ENCODE measurements at regions not wholly inside any gene's neighbourhood (a gene's known extent, or its start where the extent isn't known, plus 50 kb on each side); places are given as distances from the start of the nearest gene placed in this dataset.
"Not testable (repeated sequence)": the region's sequence is repeated elsewhere in the genome, so short reads cannot be mapped to it uniquely, and the experiment has no call there.

DNA sequence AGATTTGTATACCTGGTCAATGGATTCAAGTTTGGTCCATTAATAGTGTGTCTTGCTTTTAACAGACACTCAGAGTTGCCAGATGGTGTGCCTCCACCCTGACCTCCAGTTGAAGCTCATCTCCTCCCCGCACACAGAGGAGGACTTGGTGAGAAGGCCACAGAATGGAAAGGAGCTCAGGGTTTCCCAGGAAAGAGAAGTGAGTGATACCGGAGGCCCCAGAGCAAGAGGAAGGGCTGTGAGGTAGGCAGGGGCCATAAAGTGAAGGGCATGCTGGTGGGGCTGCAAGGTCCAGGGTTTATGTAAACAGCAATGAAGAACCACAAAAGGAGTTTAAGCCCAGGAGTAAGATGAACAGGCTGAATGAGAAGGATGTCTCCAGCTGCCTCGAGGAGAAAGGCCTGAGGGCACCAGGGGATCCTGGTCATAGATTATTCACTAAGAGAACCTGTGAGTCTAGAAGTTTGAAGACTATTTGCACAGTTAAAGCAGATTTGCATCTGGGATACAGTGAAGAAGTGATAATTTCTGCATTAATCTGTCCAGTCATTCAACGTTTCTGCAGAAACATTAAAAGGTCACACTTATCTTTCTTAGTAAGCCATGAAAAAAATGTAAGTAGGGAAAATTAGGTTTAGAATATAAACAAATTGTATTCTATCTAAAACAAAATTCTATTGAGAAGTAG is 67.5 kb upstream of the VPREB1 start:
- no peak for DNase-seq
- H3K4me3 ChIP-seq, result no peak overlapping the region
- intact Hi-C loops (cut with DNase I), result no loop called here
- peaks cover 0 to 24% (median 0%) of the 10 kb centered on the region in 3 donors for H3K27me3 ChIP-seq
- H3K9me3 ChIP-seq, result no peaks in the 10 kb centered on the region
- no peak for TF ChIP-seq EP300 (IDR thresholded peaks at IDR 0.05)
- TF ChIP-seq POLR2AphosphoS5 (IDR thresholded peaks at IDR 0.05), result no peak
- TF ChIP-seq, protein P1, sequence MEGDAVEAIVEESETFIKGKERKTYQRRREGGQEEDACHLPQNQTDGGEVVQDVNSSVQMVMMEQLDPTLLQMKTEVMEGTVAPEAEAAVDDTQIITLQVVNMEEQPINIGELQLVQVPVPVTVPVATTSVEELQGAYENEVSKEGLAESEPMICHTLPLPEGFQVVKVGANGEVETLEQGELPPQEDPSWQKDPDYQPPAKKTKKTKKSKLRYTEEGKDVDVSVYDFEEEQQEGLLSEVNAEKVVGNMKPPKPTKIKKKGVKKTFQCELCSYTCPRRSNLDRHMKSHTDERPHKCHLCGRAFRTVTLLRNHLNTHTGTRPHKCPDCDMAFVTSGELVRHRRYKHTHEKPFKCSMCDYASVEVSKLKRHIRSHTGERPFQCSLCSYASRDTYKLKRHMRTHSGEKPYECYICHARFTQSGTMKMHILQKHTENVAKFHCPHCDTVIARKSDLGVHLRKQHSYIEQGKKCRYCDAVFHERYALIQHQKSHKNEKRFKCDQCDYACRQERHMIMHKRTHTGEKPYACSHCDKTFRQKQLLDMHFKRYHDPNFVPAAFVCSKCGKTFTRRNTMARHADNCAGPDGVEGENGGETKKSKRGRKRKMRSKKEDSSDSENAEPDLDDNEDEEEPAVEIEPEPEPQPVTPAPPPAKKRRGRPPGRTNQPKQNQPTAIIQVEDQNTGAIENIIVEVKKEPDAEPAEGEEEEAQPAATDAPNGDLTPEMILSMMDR (IDR thresholded peaks at IDR 0.05), result no peak
- TF ChIP-seq POLR2A (IDR thresholded peaks at IDR 0.05), result no peak
- no peaks in the 10 kb centered on the region for H3K36me3 ChIP-seq
- H3K27ac ChIP-seq, result no peak overlapping the region
- WGBS, 2 donors, result 41 to 76% methylated on average over 4 of the region's 4 CpGs
- no peaks in the 10 kb centered on the region for H3K4me1 ChIP-seq

DNA sequence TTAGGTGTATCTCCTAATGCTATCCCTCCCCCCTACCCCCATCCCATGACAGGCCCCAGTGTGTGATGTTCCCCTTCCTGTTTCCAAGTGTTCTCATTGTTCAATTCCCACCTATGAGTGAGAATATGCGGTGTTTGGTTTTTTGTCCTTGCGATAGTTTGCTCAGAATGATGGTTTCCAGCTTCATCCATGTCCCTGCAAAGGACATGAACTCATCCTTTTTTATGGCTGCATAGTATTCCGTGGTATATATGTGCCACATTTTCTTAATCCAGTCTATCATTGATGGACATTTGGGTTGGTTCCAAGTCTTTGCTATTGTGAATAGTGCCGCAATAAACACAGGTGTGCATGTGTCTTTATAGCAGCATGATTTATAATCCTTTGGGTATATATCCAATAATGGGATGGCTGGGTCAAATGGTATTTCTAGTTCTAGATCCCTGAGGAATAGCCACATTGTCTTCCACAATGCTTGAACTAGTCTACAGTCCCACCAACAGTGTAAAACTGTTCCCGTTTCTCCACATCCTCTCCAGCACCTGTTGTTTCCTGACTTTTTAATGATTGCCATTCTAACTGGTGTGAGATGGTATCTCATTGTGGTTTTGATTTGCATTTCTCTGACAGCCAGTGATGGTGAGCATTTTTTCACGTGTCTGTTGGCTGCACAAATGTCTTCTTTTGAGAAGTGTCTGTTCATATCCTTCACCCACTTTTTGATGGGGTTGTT is 71.5 kb upstream of the VPREB1 start:
- H3K4me3 ChIP-seq, DNase-seq: not testable (repeated sequence)

GRCh38 chr22:22171357-22172218 is 73.0 kb upstream of the VPREB1 start:
- H3K27ac ChIP-seq, result no peak overlapping the region
- WGBS, 2 donors, result 54 to 63% methylated on average over 6 of the region's 6 CpGs
- no peak overlapping the region for H3K4me3 ChIP-seq
- TF ChIP-seq POLR2AphosphoS5 (IDR thresholded peaks at IDR 0.05) (no peak), EP300 (IDR thresholded peaks at IDR 0.05) (no peak), POLR2A (IDR thresholded peaks at IDR 0.05) (no peak)
- TF ChIP-seq, protein P1 (IDR thresholded peaks at IDR 0.05), result no peak
- no peaks in the 10 kb centered on the region for H3K4me1 ChIP-seq
- H3K27me3 ChIP-seq, result peaks cover 0 to 5% (median 0%) of the 10 kb centered on the region in 3 donors
- no peaks in the 10 kb centered on the region for H3K36me3 ChIP-seq
- no peaks in the 10 kb centered on the region for H3K9me3 ChIP-seq
- intact Hi-C loops (cut with DNase I), result no loop called here
- no peak for DNase-seq

More for the DNA sequence above, 71.5 kb upstream of the VPREB1 start:
- intact Hi-C loops (cut with DNase I); H3K27me3 ChIP-seq; H3K36me3 ChIP-seq; H3K9me3 ChIP-seq; H3K27ac ChIP-seq; H3K4me1 ChIP-seq: not testable (repeated sequence)
- WGBS, 2 donors, result 62 to 65% methylated on average over 5 of the region's 6 CpGs

DNA sequence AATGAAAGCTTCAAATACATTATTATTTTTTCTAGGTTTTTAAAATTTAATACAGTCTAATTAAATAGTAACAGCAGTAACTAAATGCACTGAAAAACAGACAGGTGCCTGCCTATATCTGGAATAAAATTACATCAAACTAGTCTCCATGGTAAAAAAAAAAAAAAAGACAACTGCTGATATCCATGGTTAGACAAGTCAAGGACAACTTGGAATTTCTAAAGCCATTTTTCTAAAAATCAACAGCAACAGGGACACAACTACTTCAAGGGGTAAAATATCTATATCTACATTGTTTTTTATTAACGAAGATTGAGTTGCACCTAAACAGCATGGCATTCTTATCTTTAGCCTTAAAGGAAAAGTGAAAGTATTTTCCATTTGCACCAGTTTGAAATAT is 74.7 kb upstream of the VPREB1 start:
- no peak overlapping the region for H3K4me3 ChIP-seq
- H3K9me3 ChIP-seq, result no peaks in the 10 kb centered on the region
- intact Hi-C loops (cut with DNase I), result no loop called here
- H3K27me3 ChIP-seq, result peaks cover 0 to 5% (median 0%) of the 10 kb centered on the region in 3 donors
- H3K4me1 ChIP-seq, result no peaks in the 10 kb centered on the region
- TF ChIP-seq, protein P1 (IDR thresholded peaks at IDR 0.05), result no peak
- TF ChIP-seq POLR2A (IDR thresholded peaks at IDR 0.05) (no peak), POLR2AphosphoS5 (IDR thresholded peaks at IDR 0.05) (no peak), EP300 (IDR thresholded peaks at IDR 0.05) (no peak)
- DNase-seq, result no peak
- 47 to 57% methylated on average over 1 of the region's 1 CpG for WGBS, 2 donors
- H3K27ac ChIP-seq, result no peak overlapping the region
- H3K36me3 ChIP-seq, result no peaks in the 10 kb centered on the region

Data from sigmoid colon (tissue), 6 donors.